WTC11 (cell line): ENCODE measurements at regions not wholly inside any gene's neighbourhood (a gene's known extent, or its start where the extent isn't known, plus 50 kb on each side); places are given as distances from the start of the nearest gene placed in this dataset.

Experiments
- ATAC-seq: fragments of 200-7000 bp; cut with Tn5 transposase; 2 replicates; pipeline ENCODE4 v1.10.0; 2021; ENCODE audit warnings: mild to moderate bottlenecking, moderate library complexity
- CTCF ChIA-PET: fragments of 300-600 bp; sonication (Branson Sonifier 250); formaldehyde crosslinking; loops from one replicate; lab custom pipeline; 2021; ENCODE audit warnings: antibody characterized with exemption; lab: Charles Lee
- POLR2A ChIA-PET: fragments of 350-600 bp; sonication (Branson Sonifier 250); formaldehyde crosslinking; loops from one replicate; lab custom pipeline; 2021; ENCODE audit warnings: antibody characterized with exemption; lab: Charles Lee
- DNase-seq: peaks from one replicate; pipeline ENCODE4 v3.0.0; 2021; ENCODE audit warnings: low spot score
- H3K27ac Mint-ChIP-seq: 2 replicates; pipeline ENCODE4 v1.8.0; 2021; ENCODE audit warnings: mixed read lengths
- H3K27me3 Mint-ChIP-seq: 2 replicates; pipeline ENCODE4 v1.8.0; 2021; ENCODE audit warnings: low read depth, mild to moderate bottlenecking, moderate library complexity, mixed read lengths
- H3K36me3 Mint-ChIP-seq: 2 replicates; pipeline ENCODE4 v1.8.0; 2021; ENCODE audit warnings: mixed read lengths
- H3K4me1 Mint-ChIP-seq: 2 replicates; pipeline ENCODE4 v1.8.0; 2022; ENCODE audit warnings: mixed read lengths
- H3K4me3 Mint-ChIP-seq: 2 replicates; pipeline ENCODE4 v1.8.0; 2021; ENCODE audit warnings: mild to moderate bottlenecking, moderate library complexity, mixed read lengths
- H3K9me3 Mint-ChIP-seq: 2 replicates; pipeline ENCODE4 v1.8.0; 2021; ENCODE audit warnings: mixed read lengths
- AFF4 ChIP-seq: sonication (generic); formaldehyde crosslinking; IDR thresholded peaks from 2 replicates; pipeline ENCODE4 v1.8.1; 2023; ENCODE audit warnings: mild to moderate bottlenecking, missing genetic modification reagents, borderline replicate concordance
- CBFB ChIP-seq: sonication (generic); formaldehyde crosslinking; IDR thresholded peaks from 2 replicates; pipeline ENCODE4 v1.8.1; 2022; ENCODE audit warnings: mild to moderate bottlenecking, low read depth, missing genetic modification reagents
- GABPB1 ChIP-seq: sonication (generic); formaldehyde crosslinking; IDR thresholded peaks from 2 replicates; pipeline ENCODE4 v1.8.1; 2023; ENCODE audit warnings: mild to moderate bottlenecking, missing genetic modification reagents
- IRF1 ChIP-seq: sonication (generic); formaldehyde crosslinking; IDR thresholded peaks from 2 replicates; pipeline ENCODE4 v1.8.0; 2023; ENCODE audit warnings: missing genetic modification reagents
- MXD4 ChIP-seq: fragments of 250-450 bp; sonication (Bioruptor Pico); IDR thresholded peaks from 2 replicates; pipeline ENCODE4 v1.8.0; 2021; ENCODE audit warnings: mild to moderate bottlenecking, moderate library complexity, borderline replicate concordance
- NFATC4 ChIP-seq: fragments of 250-450 bp; sonication (Bioruptor Pico); IDR thresholded peaks from 2 replicates; pipeline ENCODE4 v1.9.0; 2021; ENCODE audit warnings: mild to moderate bottlenecking
- OVOL2 ChIP-seq: fragments of 250-450 bp; sonication (Bioruptor Pico); IDR thresholded peaks from 2 replicates; pipeline ENCODE4 v1.9.0; 2021; ENCODE audit warnings: mild to moderate bottlenecking, borderline replicate concordance
- RORB ChIP-seq: fragments of 250-450 bp; sonication (Bioruptor Pico); IDR thresholded peaks from 2 replicates; pipeline ENCODE4 v1.9.0; 2021; ENCODE audit warnings: mild to moderate bottlenecking
- TEAD4 ChIP-seq: sonication (generic); formaldehyde crosslinking; IDR thresholded peaks from 2 replicates; pipeline ENCODE4 v1.8.0; 2022; ENCODE audit warnings: mild to moderate bottlenecking, missing genetic modification reagents
- USF1 ChIP-seq: sonication (generic); formaldehyde crosslinking; IDR thresholded peaks from 2 replicates; pipeline ENCODE4 v1.8.0; 2022; ENCODE audit warnings: mild to moderate bottlenecking, missing genetic modification reagents
- ZNF219 ChIP-seq: sonication (generic); formaldehyde crosslinking; IDR thresholded peaks from 2 replicates; pipeline ENCODE4 v1.8.0; 2023; ENCODE audit warnings: missing genetic modification reagents, mild to moderate bottlenecking, borderline replicate concordance
- ZNF423 ChIP-seq: fragments of 250-450 bp; sonication (Bioruptor Pico); IDR thresholded peaks from 2 replicates; pipeline ENCODE4 v2.1.2; 2022; ENCODE audit warnings: mild to moderate bottlenecking, moderate library complexity
- ZNF425 ChIP-seq: fragments of 250-450 bp; sonication (Bioruptor Pico); conservative IDR thresholded peaks from 2 replicates; pipeline ENCODE4 v1.9.0; 2021; ENCODE audit warnings: mild to moderate bottlenecking
- ZNF671 ChIP-seq: fragments of 250-450 bp; sonication (Bioruptor Pico); IDR thresholded peaks from 2 replicates; pipeline ENCODE4 v1.8.0; 2021; ENCODE audit warnings: mild to moderate bottlenecking
- TF ChIP-seq, protein P1 (sequence below): sonication (generic); formaldehyde crosslinking; IDR thresholded peaks from 2 replicates; pipeline ENCODE4 v1.8.1; 2022; ENCODE audit warnings: missing genetic modification reagents, borderline replicate concordance
- TF ChIP-seq, protein P2 (sequence below): sonication (generic); formaldehyde crosslinking; IDR thresholded peaks from 2 replicates; pipeline ENCODE4 v1.8.1; 2022; ENCODE audit warnings: low read depth, missing genetic modification reagents, borderline replicate concordance
- TF ChIP-seq, protein P3 (sequence below): sonication (generic); formaldehyde crosslinking; IDR thresholded peaks from 2 replicates; pipeline ENCODE4 v1.8.0; 2022; ENCODE audit warnings: mild to moderate bottlenecking, missing genetic modification reagents

GRCh38 chr2:235219048-235219447 lies 267.2 kb downstream of the SH3BP4 start (continued):
- TF ChIP-seq ZNF425 (CRISPR knock-in tag), result no peak

DNA sequence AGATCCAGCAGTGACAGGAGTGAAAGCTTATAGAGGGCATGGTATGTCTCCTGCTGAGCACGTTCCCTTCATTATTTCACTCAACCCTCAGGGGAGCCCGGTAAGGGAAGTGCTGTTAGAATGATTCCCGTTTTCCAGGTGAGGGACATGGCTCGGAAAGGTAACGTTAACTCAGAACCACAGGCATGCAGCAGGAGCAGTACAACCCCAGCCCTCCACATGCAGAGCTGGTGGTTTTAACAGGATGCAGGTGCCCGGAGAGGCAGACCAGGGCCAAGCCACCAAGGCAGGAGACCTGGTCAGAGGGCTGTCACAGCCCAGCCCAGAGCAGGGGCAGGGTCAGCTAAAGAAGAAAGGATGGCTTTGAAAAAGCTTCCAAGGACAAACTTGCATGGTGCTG lies 268.5 kb downstream of the SH3BP4 start:
- DNase-seq (no peak), ATAC-seq (no peak)
- Mint-ChIP-seq H3K36me3 (no peaks in the 10 kb centered on the region), H3K27me3 (no peaks in the 10 kb centered on the region; the same call in 1 of the 2 replicates), H3K4me1 (peaks cover 13% of the 10 kb centered on the region; the same call in 1 of the 2 replicates), H3K27ac (no peak overlapping the region), H3K4me3 (no peak overlapping the region), H3K9me3 (no peaks in the 10 kb centered on the region)
- TF ChIP-seq CBFB (CRISPR knock-in tag) (no peak), AFF4 (CRISPR knock-in tag) (no peak), ZNF423 (CRISPR knock-in tag) (no peak), IRF1 (CRISPR knock-in tag) (no peak), MXD4 (CRISPR knock-in tag) (no peak), RORB (no peak), ZNF671 (no peak), TEAD4 (no peak), NFATC4 (CRISPR knock-in tag) (no peak), GABPB1 (CRISPR knock-in tag) (no peak), OVOL2 (CRISPR knock-in tag) (no peak), ZNF219 (CRISPR knock-in tag) (no peak), USF1 (CRISPR knock-in tag) (no peak)
- TF ChIP-seq, protein P1, sequence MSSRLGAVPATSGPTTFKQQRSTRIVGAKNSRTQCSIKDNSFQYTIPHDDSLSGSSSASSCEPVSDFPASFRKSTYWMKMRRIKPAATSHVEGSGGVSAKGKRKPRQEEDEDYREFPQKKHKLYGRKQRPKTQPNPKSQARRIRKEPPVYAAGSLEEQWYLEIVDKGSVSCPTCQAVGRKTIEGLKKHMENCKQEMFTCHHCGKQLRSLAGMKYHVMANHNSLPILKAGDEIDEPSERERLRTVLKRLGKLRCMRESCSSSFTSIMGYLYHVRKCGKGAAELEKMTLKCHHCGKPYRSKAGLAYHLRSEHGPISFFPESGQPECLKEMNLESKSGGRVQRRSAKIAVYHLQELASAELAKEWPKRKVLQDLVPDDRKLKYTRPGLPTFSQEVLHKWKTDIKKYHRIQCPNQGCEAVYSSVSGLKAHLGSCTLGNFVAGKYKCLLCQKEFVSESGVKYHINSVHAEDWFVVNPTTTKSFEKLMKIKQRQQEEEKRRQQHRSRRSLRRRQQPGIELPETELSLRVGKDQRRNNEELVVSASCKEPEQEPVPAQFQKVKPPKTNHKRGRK (CRISPR knock-in tag), result no peak
- TF ChIP-seq, protein P2, sequence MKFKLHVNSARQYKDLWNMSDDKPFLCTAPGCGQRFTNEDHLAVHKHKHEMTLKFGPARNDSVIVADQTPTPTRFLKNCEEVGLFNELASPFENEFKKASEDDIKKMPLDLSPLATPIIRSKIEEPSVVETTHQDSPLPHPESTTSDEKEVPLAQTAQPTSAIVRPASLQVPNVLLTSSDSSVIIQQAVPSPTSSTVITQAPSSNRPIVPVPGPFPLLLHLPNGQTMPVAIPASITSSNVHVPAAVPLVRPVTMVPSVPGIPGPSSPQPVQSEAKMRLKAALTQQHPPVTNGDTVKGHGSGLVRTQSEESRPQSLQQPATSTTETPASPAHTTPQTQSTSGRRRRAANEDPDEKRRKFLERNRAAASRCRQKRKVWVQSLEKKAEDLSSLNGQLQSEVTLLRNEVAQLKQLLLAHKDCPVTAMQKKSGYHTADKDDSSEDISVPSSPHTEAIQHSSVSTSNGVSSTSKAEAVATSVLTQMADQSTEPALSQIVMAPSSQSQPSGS (CRISPR knock-in tag), result no peak
- TF ChIP-seq, protein P3, sequence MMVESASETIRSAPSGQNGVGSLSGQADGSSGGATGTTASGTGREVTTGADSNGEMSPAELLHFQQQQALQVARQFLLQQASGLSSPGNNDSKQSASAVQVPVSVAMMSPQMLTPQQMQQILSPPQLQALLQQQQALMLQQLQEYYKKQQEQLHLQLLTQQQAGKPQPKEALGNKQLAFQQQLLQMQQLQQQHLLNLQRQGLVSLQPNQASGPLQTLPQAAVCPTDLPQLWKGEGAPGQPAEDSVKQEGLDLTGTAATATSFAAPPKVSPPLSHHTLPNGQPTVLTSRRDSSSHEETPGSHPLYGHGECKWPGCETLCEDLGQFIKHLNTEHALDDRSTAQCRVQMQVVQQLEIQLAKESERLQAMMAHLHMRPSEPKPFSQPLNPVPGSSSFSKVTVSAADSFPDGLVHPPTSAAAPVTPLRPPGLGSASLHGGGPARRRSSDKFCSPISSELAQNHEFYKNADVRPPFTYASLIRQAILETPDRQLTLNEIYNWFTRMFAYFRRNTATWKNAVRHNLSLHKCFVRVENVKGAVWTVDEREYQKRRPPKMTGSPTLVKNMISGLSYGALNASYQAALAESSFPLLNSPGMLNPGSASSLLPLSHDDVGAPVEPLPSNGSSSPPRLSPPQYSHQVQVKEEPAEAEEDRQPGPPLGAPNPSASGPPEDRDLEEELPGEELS (CRISPR knock-in tag), result no peak
- POLR2A ChIA-PET, result no interaction called here
- CTCF ChIA-PET, result no interaction called here
